Stomach (tissue), 8 donors: ENCODE measurements at regions not wholly inside any gene's neighbourhood (a gene's known extent, or its start where the extent isn't known, plus 50 kb on each side); places are given as distances from the start of the nearest gene placed in this dataset.

Experiments used
- DNase-seq, 2 donors: peaks; one replicate each; pipeline versions ENCODE4 v3.0.0 to v3.0.0-alpha.2; 2013 to 2019
- H3K27ac ChIP-seq, 5 donors: fragments of 200-600 bp in 4 of 5; sonication (generic) in 4 of 5; one replicate each; pipeline ENCODE4 v1.5.1; 2013 to 2019; ENCODE audit warnings: mild to moderate bottlenecking in 1 of 5, moderate library complexity in 1 of 5
- H3K27me3 ChIP-seq, 3 donors: fragments of 200-600 bp; sonication (generic); one replicate each; pipeline ENCODE4 v1.5.1; 2017 to 2019; ENCODE audit warnings: mixed run types in 1 of 3
- H3K36me3 ChIP-seq, 4 donors: fragments of 200-600 bp; sonication (generic); 1 replicate in 3 of 4; 2 replicates in 1 of 4; pipeline ENCODE4 v1.5.1; 2016 to 2019
- H3K4me1 ChIP-seq, 4 donors: fragments of 200-600 bp; sonication (generic); one replicate each; pipeline ENCODE4 v1.5.1; 2016 to 2019
- H3K4me3 ChIP-seq, 4 donors: fragments of 200-600 bp; sonication (generic) in 3 of 4; one replicate each; pipeline ENCODE4 v1.5.1; 2016 to 2019; ENCODE audit warnings: mild to moderate bottlenecking in 1 of 4
- H3K9me3 ChIP-seq, 4 donors: fragments of 200-600 bp; sonication (generic); one replicate each; pipeline ENCODE4 v1.5.1; 2016 to 2019
- EP300 ChIP-seq: sonication (generic); formaldehyde crosslinking; IDR thresholded peaks from one replicate; pipeline ENCODE4 v1.6.1; 2017; ENCODE audit warnings: antibody characterized with exemption
- POLR2A ChIP-seq, 4 donors: fragments of 450-650 bp; IDR thresholded peaks; one replicate each; pipeline ENCODE4 v1.6.1; 2016; ENCODE audit warnings: antibody characterized with exemption in 4 of 4, control low read depth in 2 of 4, mild to moderate bottlenecking in 1 of 4, moderate library complexity in 1 of 4
- POLR2AphosphoS5 ChIP-seq, 3 donors: sonication (generic); formaldehyde crosslinking; IDR thresholded peaks; one replicate each; pipeline ENCODE4 v1.6.1; 2016; ENCODE audit warnings: antibody characterized with exemption in 3 of 3
- WGBS, 5 donors: extraction: QIAGEN DNeasy Blood & Tissue Kit in 3 of 5; methylation state at CpG; one replicate each; pipeline versions ENCODE4 v1.1.5 to v1.1.7; 2013 to 2018; 5-methylcytosine and 5-hydroxymethylcytosine counted together
- intact Hi-C: fragments of 100-400 bp; cut with DNase I; formaldehyde crosslinking; loops from one replicate; pipeline ENCODE4 v1.15.1; 2023; ENCODE audit warnings: low total_unique reads
- TF ChIP-seq, protein P1 (sequence below), 7 experiments: fragments of 450-650 bp in 4 of 7; fragments of 200-600 bp in 3 of 7; sonication (generic) in 3 of 7; IDR thresholded peaks; one replicate each; pipeline ENCODE4 v1.5.1; 2016 to 2019; ENCODE audit warnings: antibody characterized with exemption in 7 of 7, control low read depth in 2 of 7, mild to moderate bottlenecking in 1 of 7
- donor health status: healthy with polysubstance abuse.
- donor health status: Bipolar disorder and iron deficiency.
- donor health status: healthy.

DNA sequence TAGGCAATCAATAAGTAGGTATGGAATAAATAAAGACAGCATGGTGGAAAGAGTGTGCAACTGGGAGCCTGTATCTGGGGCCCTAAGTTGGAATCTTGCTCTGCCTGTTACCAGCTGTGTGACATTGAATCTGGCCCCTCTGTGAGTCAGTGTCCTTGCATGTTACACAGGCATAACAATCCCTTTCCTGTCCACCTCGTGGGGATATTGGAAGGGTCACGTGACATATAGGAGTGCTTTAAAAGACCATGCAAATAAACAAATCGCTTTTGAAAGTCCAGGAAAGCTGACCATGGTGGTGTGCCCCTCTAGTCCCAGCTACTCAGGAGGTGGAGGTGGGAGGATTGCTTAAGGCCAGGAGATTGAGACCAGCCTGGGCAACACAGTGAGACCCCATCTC lies 51.1 kb upstream of the VRK1 start:
- no peaks in the 10 kb centered on the region for H3K9me3 ChIP-seq
- peaks cover 7 to 8% (median 8%) of the 10 kb centered on the region in 4 donors for H3K4me1 ChIP-seq
- H3K36me3 ChIP-seq: no peaks in the 10 kb centered on the region
- 26 to 73% (median 38%) methylated on average over 3 of the region's 3 CpGs for WGBS, 5 donors
- DNase-seq: no peak
- H3K27ac ChIP-seq: no peak overlapping the region
- no peak overlapping the region for H3K4me3 ChIP-seq
- H3K27me3 ChIP-seq: peaks cover 0 to 94% (median 23%) of the 10 kb centered on the region in 3 donors
- TF ChIP-seq EP300 (no peak), POLR2AphosphoS5 (IDR thresholded peaks at IDR 0.05) (no peak), POLR2A (IDR thresholded peaks at IDR 0.05) (no peak)
- TF ChIP-seq, protein P1, sequence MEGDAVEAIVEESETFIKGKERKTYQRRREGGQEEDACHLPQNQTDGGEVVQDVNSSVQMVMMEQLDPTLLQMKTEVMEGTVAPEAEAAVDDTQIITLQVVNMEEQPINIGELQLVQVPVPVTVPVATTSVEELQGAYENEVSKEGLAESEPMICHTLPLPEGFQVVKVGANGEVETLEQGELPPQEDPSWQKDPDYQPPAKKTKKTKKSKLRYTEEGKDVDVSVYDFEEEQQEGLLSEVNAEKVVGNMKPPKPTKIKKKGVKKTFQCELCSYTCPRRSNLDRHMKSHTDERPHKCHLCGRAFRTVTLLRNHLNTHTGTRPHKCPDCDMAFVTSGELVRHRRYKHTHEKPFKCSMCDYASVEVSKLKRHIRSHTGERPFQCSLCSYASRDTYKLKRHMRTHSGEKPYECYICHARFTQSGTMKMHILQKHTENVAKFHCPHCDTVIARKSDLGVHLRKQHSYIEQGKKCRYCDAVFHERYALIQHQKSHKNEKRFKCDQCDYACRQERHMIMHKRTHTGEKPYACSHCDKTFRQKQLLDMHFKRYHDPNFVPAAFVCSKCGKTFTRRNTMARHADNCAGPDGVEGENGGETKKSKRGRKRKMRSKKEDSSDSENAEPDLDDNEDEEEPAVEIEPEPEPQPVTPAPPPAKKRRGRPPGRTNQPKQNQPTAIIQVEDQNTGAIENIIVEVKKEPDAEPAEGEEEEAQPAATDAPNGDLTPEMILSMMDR (IDR thresholded peaks at IDR 0.05): no peak
- intact Hi-C loops: loop anchor here (10.0 kb wide), 1 partner anchor 161 kb away; no protein-coding TSS in a partner anchor

DNA sequence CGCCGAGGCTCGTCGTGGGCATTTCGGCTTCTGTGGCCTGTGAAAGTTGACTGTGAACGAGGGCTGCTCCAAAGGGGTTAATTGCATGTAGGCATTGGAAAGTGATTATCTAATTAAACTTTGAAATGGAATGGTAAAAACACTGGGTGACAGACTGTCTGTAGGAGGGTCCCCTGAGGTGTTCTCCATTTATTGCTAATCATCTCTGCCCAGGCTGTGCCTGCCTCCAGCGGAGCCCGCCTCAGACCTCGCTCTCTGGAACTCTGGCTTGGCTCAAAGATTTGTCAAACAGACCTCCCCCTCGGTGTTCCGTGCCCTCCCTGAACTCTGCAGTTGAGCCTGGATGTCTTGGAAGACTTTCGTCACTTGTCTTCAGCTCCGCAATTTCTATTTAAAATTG lies 50.2 kb upstream of the VRK1 start:
- intact Hi-C loops: loop anchor here (10.0 kb wide), 1 partner anchor 162 kb away; no protein-coding TSS in a partner anchor
- Histone ChIP-seq H3K27me3 (peaks cover 0 to 86% (median 14%) of the 10 kb centered on the region in 3 donors), H3K9me3 (no peaks in the 10 kb centered on the region), H3K4me3 (no peak overlapping the region), H3K27ac (no peak overlapping the region), H3K4me1 (no peaks in the 10 kb centered on the region), H3K36me3 (no peaks in the 10 kb centered on the region)
- WGBS, 5 donors: 68 to 86% (median 75%) methylated on average over 13 of the region's 13 CpGs
- no peak for TF ChIP-seq POLR2AphosphoS5 (IDR thresholded peaks at IDR 0.05)
- TF ChIP-seq EP300: no peak
- TF ChIP-seq POLR2A (IDR thresholded peaks at IDR 0.05): no peak
- TF ChIP-seq, protein P1 (IDR thresholded peaks at IDR 0.05): no peak
- no peak for DNase-seq
